H1 (cell line): ENCODE measurements at regions not wholly inside any gene's neighbourhood (a gene's known extent, or its start where the extent isn't known, plus 50 kb on each side); places are given as distances from the start of the nearest gene placed in this dataset.

Source experiments
- CTCF ChIA-PET: fragments of 300-600 bp; sonication (Branson Sonifier 250); formaldehyde crosslinking; loops from one replicate; lab custom pipeline; 2021; ENCODE audit not compliant: partially characterized antibody; lab: Charles Lee
- POLR2A ChIA-PET: fragments of 300-600 bp; sonication (Branson Sonifier 250); formaldehyde crosslinking; loops from one replicate; lab custom pipeline; 2021; ENCODE audit warnings: inconsistent platforms; ENCODE audit not compliant: partially characterized antibody; lab: Charles Lee
- DNase-seq, 2 experiments: peaks; one replicate each; pipeline versions ENCODE4 v3.0.0 to v3.0.0-alpha.2; 2010 to 2022; ENCODE audit warnings: low spot score in 2 of 2, low read depth in 1 of 2, mixed read lengths in 1 of 2
- FAIRE-seq: peaks from 2 replicates; lab custom pipeline; 2011; peaks lifted over from hg19 to GRCh38; lab: Jason Lieb, UNC
- H2AFZ ChIP-seq: 2 replicates; pipeline ENCODE4 v1.8.1; 2012; ENCODE audit warnings: low read length, inconsistent platforms
- H2AK5ac ChIP-seq: 2 replicates; pipeline ENCODE4 v1.6.1; 2013; ENCODE audit warnings: low read depth, low read length
- H2BK120ac ChIP-seq: replicated peaks from 2 replicates; pipeline ENCODE3; 2013; ENCODE audit warnings: low read depth, low read length, inconsistent platforms
- H2BK12ac ChIP-seq: 2 replicates; pipeline ENCODE4 v1.6.1; 2013; ENCODE audit warnings: low read depth, low read length
- H2BK15ac ChIP-seq: 2 replicates; pipeline ENCODE4 v1.6.1; 2013; ENCODE audit warnings: low read length
- H2BK20ac ChIP-seq: 2 replicates; pipeline ENCODE4 v1.6.1; 2013; ENCODE audit warnings: low read length
- H2BK5ac ChIP-seq: 2 replicates; pipeline ENCODE4 v1.6.1; 2013; ENCODE audit warnings: low read depth, low read length
- H3K14ac ChIP-seq: 2 replicates; pipeline ENCODE4 v1.6.1; 2013; ENCODE audit warnings: inconsistent platforms; ENCODE audit not compliant: insufficient read length
- H3K18ac ChIP-seq: 2 replicates; pipeline ENCODE4 v1.6.1; 2013; ENCODE audit warnings: low read length; ENCODE audit errors: extremely low read depth
- H3K23ac ChIP-seq: 2 replicates; pipeline ENCODE4 v1.6.1; 2013; ENCODE audit warnings: inconsistent platforms; ENCODE audit not compliant: insufficient read length
- H3K23me2 ChIP-seq: 2 replicates; pipeline ENCODE4 v1.6.1; 2013; ENCODE audit warnings: low read depth, low read length
- H3K27ac ChIP-seq: 2 replicates; pipeline ENCODE4 v1.6.1; 2011; ENCODE audit warnings: low read depth, low read length, inconsistent platforms
- H3K27me3 ChIP-seq, 4 experiments: replicated peaks in 1 of 4; 1 replicate in 1 of 4; 2 replicates in 3 of 4; pipeline versions ENCODE4 v1.6.1 to v1.8.1; 2011 to 2013; ENCODE audit warnings: low read length in 3 of 4, mild to moderate bottlenecking in 3 of 4, inconsistent platforms in 2 of 4, mixed read lengths in 2 of 4, moderate library complexity in 1 of 4; ENCODE audit not compliant: control insufficient read depth in 3 of 4, insufficient read depth in 3 of 4; ENCODE audit errors: extremely low read depth in 1 of 4
- H3K36me3 ChIP-seq, 4 experiments: 2 replicates each; pipeline versions ENCODE4 v1.6.1 to v1.8.1; 2011 to 2013; ENCODE audit warnings: mild to moderate bottlenecking in 4 of 4, low read length in 3 of 4, moderate library complexity in 2 of 4, control low read depth in 1 of 4, inconsistent platforms in 1 of 4; ENCODE audit not compliant: insufficient read depth in 4 of 4, control insufficient read depth in 2 of 4
- H3K4ac ChIP-seq: replicated peaks from 2 replicates; pipeline ENCODE3; 2013; ENCODE audit warnings: low read length, low read depth, mixed read lengths, inconsistent platforms; ENCODE audit not compliant: insufficient read length
- H3K4me1 ChIP-seq, 4 experiments: replicated peaks in 1 of 4; 1 replicate in 1 of 4; 2 replicates in 3 of 4; pipeline versions ENCODE4 v1.6.1 to v1.8.1; 2011 to 2013; ENCODE audit warnings: low read length in 3 of 4, inconsistent platforms in 2 of 4, mixed read lengths in 1 of 4; ENCODE audit not compliant: insufficient read depth in 4 of 4, control insufficient read depth in 3 of 4
- H3K4me2 ChIP-seq, 2 experiments: 2 replicates each; pipeline versions ENCODE4 v1.6.1 to v1.8.1; 2011 to 2013; ENCODE audit warnings: low read depth in 2 of 2, low read length in 2 of 2, control low read depth in 1 of 2, inconsistent platforms in 1 of 2, mild to moderate bottlenecking in 1 of 2; ENCODE audit not compliant: insufficient read depth in 1 of 2
- H3K4me3 ChIP-seq, 4 experiments: fragments of 200-600, 300-600 bp in 1 of 4; sonication (generic), shearing (Covaris generic), sonication (Bioruptor Twin) in 1 of 4; 2 replicates each; pipeline versions ENCODE4 v1.5.1 to v1.8.1; 2011 to 2016; ENCODE audit warnings: low read length in 4 of 4, low read depth in 3 of 4, control low read depth in 2 of 4, inconsistent platforms in 2 of 4, mild to moderate bottlenecking in 2 of 4, mixed read lengths in 1 of 4, moderate library complexity in 1 of 4; ENCODE audit not compliant: insufficient read depth in 2 of 4; ENCODE audit errors: extremely low read depth in 1 of 4
- H3K56ac ChIP-seq: replicated peaks from 2 replicates; pipeline ENCODE3; 2013; ENCODE audit warnings: low read depth, mild to moderate bottlenecking, mixed read lengths, low read length, inconsistent platforms; ENCODE audit not compliant: insufficient read length
- H3K79me1 ChIP-seq: 2 replicates; pipeline ENCODE4 v1.6.1; 2013; ENCODE audit warnings: low read depth, low read length, control low read depth
- H3K79me2 ChIP-seq, 2 experiments: 2 replicates each; pipeline versions ENCODE4 v1.6.1 to v1.8.1; 2012 to 2013; ENCODE audit warnings: low read length in 2 of 2, mild to moderate bottlenecking in 2 of 2, inconsistent platforms in 1 of 2; ENCODE audit not compliant: insufficient read depth in 2 of 2, control insufficient read depth in 1 of 2
- H3K9ac ChIP-seq, 4 experiments: replicated peaks in 1 of 4; 1 replicate in 1 of 4; 2 replicates in 3 of 4; pipeline versions ENCODE4 v1.6.1 to v1.8.1; 2011 to 2013; ENCODE audit warnings: low read depth in 3 of 4, low read length in 3 of 4, control low read depth in 2 of 4, mild to moderate bottlenecking in 2 of 4, moderate library complexity in 2 of 4, inconsistent platforms in 1 of 4; ENCODE audit errors: extremely low read depth in 1 of 4
- H3K9me3 ChIP-seq, 2 experiments: 2 replicates each; pipeline versions ENCODE4 v1.6.1 to v1.8.1; 2012 to 2013; ENCODE audit warnings: mild to moderate bottlenecking in 2 of 2, moderate library complexity in 2 of 2, control low read depth in 1 of 2, inconsistent platforms in 1 of 2, low read depth in 1 of 2, low read length in 1 of 2, mixed read lengths in 1 of 2; ENCODE audit not compliant: insufficient read depth in 2 of 2
- H4K20me1 ChIP-seq, 2 experiments: replicated peaks in 1 of 2; 2 replicates each; pipeline versions ENCODE3 to v1.8.1; 2011 to 2013; ENCODE audit warnings: inconsistent platforms in 2 of 2, low read length in 2 of 2, mild to moderate bottlenecking in 1 of 2; ENCODE audit not compliant: insufficient read depth in 2 of 2, control insufficient read depth in 1 of 2
- H4K5ac ChIP-seq: 2 replicates; pipeline ENCODE4 v1.6.1; 2013; ENCODE audit warnings: low read length, low read depth, mixed read lengths, inconsistent platforms; ENCODE audit not compliant: insufficient read length
- H4K8ac ChIP-seq: 2 replicates; pipeline ENCODE4 v1.8.0; 2013; ENCODE audit warnings: mild to moderate bottlenecking, moderate library complexity, low read length, inconsistent platforms; ENCODE audit not compliant: insufficient read depth; ENCODE audit errors: extremely low read depth
- H4K91ac ChIP-seq: replicated peaks from 2 replicates; pipeline ENCODE3; 2013; ENCODE audit warnings: low read length, mixed read lengths, inconsistent platforms; ENCODE audit not compliant: insufficient read length
- BACH1 ChIP-seq: IDR thresholded peaks from 2 replicates; pipeline ENCODE4 v1.6.1; 2012; ENCODE audit warnings: low read length, improper control_type of control experiment
- BCL11A ChIP-seq, 2 experiments: IDR thresholded peaks; one replicate each; pipeline ENCODE4 v1.6.1; 2011; ENCODE audit warnings: low read depth in 2 of 2, low read length in 2 of 2, mild to moderate bottlenecking in 2 of 2
- EZH2 ChIP-seq: fragments of 200-600 bp; sonication (generic); IDR thresholded peaks from 2 replicates; pipeline ENCODE4 v1.7.1; 2012; ENCODE audit warnings: low read depth, mild to moderate bottlenecking, moderate library complexity, low read length, inconsistent platforms; ENCODE audit not compliant: severe bottlenecking
- KDM5A ChIP-seq: fragments of 200-600 bp; IDR thresholded peaks from 2 replicates; pipeline ENCODE4 v1.7.1; 2012; ENCODE audit warnings: mild to moderate bottlenecking, low read length, inconsistent platforms, mixed read lengths
- POLR2AphosphoS5 ChIP-seq: IDR thresholded peaks from 2 replicates; pipeline ENCODE4 v1.6.1; 2011; ENCODE audit warnings: low read depth, low read length
- RFX5 ChIP-seq: IDR thresholded peaks from 2 replicates; pipeline ENCODE4 v1.6.1; 2011; ENCODE audit warnings: low read depth, low read length, improper control_type of control experiment, borderline replicate concordance
- RXRA ChIP-seq: IDR thresholded peaks from 2 replicates; pipeline ENCODE4 v1.6.1; 2011; ENCODE audit warnings: low read depth, mild to moderate bottlenecking, low read length, moderate library complexity; ENCODE audit not compliant: insufficient read depth
- SAP30 ChIP-seq: fragments of 300-600 bp; sonication (generic); IDR thresholded peaks from 2 replicates; pipeline ENCODE4 v1.7.1; 2012; ENCODE audit warnings: low read length, moderate library complexity, mild to moderate bottlenecking, inconsistent platforms; ENCODE audit not compliant: insufficient read depth, insufficient replicate concordance
- SIN3A ChIP-seq, 2 experiments: IDR thresholded peaks in 1 of 2; conservative IDR thresholded peaks in 1 of 2; 2 replicates each; pipeline ENCODE4 v1.6.1; 2011 to 2012; ENCODE audit warnings: low read length in 2 of 2, improper control_type of control experiment in 1 of 2, low read depth in 1 of 2, mild to moderate bottlenecking in 1 of 2
- SRF ChIP-seq: IDR thresholded peaks from 2 replicates; pipeline ENCODE4 v1.6.1; 2011; ENCODE audit warnings: mild to moderate bottlenecking, low read depth, low read length, moderate library complexity
- TAF7 ChIP-seq: optimal IDR thresholded peaks from 2 replicates; pipeline ENCODE3; 2011; ENCODE audit warnings: low read depth, mild to moderate bottlenecking, inconsistent platforms, low read length, moderate library complexity, borderline replicate concordance
- TCF12 ChIP-seq: IDR thresholded peaks from 2 replicates; pipeline ENCODE4 v1.6.1; 2011; ENCODE audit warnings: low read depth, mild to moderate bottlenecking, low read length
- WGBS, 2 experiments: shearing (Covaris generic) in 1 of 2; methylation state at CpG; one replicate each; pipeline versions ENCODE4 v1.1.6 to v1.1.7; 2013 to 2015; ENCODE audit warnings: low lambda C conversion rate in 2 of 2, mixed read lengths in 2 of 2, inconsistent platforms in 1 of 2, low coverage in 1 of 2, missing lambda C conversion rate in 1 of 2; ENCODE audit not compliant: insufficient replicate concordance in 2 of 2, insufficient coverage in 1 of 2, insufficient read length in 1 of 2; ENCODE audit errors: extremely low coverage in 1 of 2, missing lambda C conversion rate in 1 of 2; 5-methylcytosine and 5-hydroxymethylcytosine counted together

GRCh38 chr2:138274421-138275291 is 226.9 kb upstream of the SPOPL start:
- no peak overlapping the region; the same call in 1 of the 2 replicates for H3K18ac ChIP-seq
- no peak overlapping the region for H3K4me3 ChIP-seq
- WGBS, 2 experiments = 89% methylated on average over 3 of the region's 3 CpGs; no CpG with 5 or more reads in 1 of the 2 experiments
- no peak overlapping the region for H2BK20ac ChIP-seq
- H2BK15ac ChIP-seq = no peak overlapping the region
- H3K79me2 ChIP-seq = no peaks in the 10 kb centered on the region
- FAIRE-seq (no peak), DNase-seq (no peak)
- no peak overlapping the region for H3K56ac ChIP-seq
- no peak overlapping the region for H3K4ac ChIP-seq
- no peaks in the 10 kb centered on the region for H3K23me2 ChIP-seq
- 0 out of 2 replicates have a peak overlapping the region, but pooled peaks have one; percentile 7 for H2BK12ac ChIP-seq
- H3K9me3 ChIP-seq = no peaks in the 10 kb centered on the region
- CTCF ChIA-PET = interaction anchor here (1.7 kb wide), 1 partner anchor 88 kb away, joined by 3 read pairs; no protein-coding TSS in a partner anchor
- H3K27ac ChIP-seq = no peak overlapping the region
- no peak overlapping the region for H3K14ac ChIP-seq
- H2BK120ac ChIP-seq = no peak overlapping the region
- no peaks in the 10 kb centered on the region for H3K27me3 ChIP-seq
- H3K23ac ChIP-seq = no peak overlapping the region
- no peaks in the 10 kb centered on the region for H4K20me1 ChIP-seq
- no peaks in the 10 kb centered on the region for H3K79me1 ChIP-seq
- H4K5ac ChIP-seq = peak overlapping the region; percentile 37
- H4K91ac ChIP-seq = no peak overlapping the region
- no peak overlapping the region for H3K4me2 ChIP-seq
- POLR2A ChIA-PET = interaction anchor here (0.9 kb wide), 1 partner anchor 17 kb away, joined by 3 read pairs; no protein-coding TSS in a partner anchor
- peaks cover 4 to 33% (median 10%) of the 10 kb centered on the region in 4 experiments for H3K4me1 ChIP-seq
- no peak overlapping the region for H4K8ac ChIP-seq
- H3K9ac ChIP-seq = no peak overlapping the region
- no peak overlapping the region for H2AFZ ChIP-seq
- H2AK5ac ChIP-seq = no peak overlapping the region
- H2BK5ac ChIP-seq = peak overlapping the region; percentile 69; the same call in 1 of the 2 replicates
- no peaks in the 10 kb centered on the region for H3K36me3 ChIP-seq
- TF ChIP-seq BCL11A (IDR thresholded peaks at IDR 0.05; ENCODE audit: low read depth in 2 of 2, low read length in 2 of 2) (no peak), SRF (no peak), RFX5 (no peak), TCF12 (no peak), TAF7 (no peak), KDM5A (no peak), POLR2AphosphoS5 (no peak), SAP30 (no peak), BACH1 (no peak), SIN3A (conservative IDR thresholded peaks at IDR 0.05 in 1 of 2, IDR thresholded peaks at IDR 0.05 in 1 of 2; ENCODE audit: low read depth in 1 of 2, low read length in 2 of 2) (no peak), EZH2 (no peak), RXRA (no peak)
